Epidermal melanocyte (primary cell): ENCODE measurements at regions not wholly inside any gene's neighbourhood (a gene's known extent, or its start where the extent isn't known, plus 50 kb on each side); places are given as distances from the start of the nearest gene placed in this dataset.
A peak's percentile ranks its signal among the peaks of the same experiment; 100 is the strongest.
"Not testable (repeated sequence)": the region's sequence is repeated elsewhere in the genome, so short reads cannot be mapped to it uniquely, and the experiment has no call there.

Experiments
- DNase-seq: peaks from one replicate; pipeline ENCODE4 v3.0.0; 2011; ENCODE audit warnings: low spot score; ENCODE audit not compliant: insufficient read length

DNA sequence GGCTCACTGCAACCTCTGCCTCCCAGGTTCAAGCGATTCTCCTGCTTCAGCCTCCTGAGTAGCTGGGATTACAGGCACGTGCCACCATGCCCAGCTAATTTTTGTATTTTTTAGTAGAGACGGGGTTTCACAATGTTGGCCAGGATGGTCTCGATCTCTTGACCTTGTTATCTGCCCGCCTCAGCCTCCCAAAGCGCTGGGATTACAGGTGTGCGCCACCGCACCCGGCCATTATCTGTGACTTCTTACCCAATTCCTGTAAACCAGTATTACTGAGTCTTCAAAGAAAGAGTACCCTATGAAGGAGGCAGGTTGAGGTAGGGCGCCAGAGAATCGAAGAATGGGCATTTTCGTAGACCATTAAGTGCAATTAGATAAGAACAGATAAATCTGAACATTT lies 504.8 kb upstream of the CITED2 start:
- DNase-seq, result not testable (repeated sequence)

DNA sequence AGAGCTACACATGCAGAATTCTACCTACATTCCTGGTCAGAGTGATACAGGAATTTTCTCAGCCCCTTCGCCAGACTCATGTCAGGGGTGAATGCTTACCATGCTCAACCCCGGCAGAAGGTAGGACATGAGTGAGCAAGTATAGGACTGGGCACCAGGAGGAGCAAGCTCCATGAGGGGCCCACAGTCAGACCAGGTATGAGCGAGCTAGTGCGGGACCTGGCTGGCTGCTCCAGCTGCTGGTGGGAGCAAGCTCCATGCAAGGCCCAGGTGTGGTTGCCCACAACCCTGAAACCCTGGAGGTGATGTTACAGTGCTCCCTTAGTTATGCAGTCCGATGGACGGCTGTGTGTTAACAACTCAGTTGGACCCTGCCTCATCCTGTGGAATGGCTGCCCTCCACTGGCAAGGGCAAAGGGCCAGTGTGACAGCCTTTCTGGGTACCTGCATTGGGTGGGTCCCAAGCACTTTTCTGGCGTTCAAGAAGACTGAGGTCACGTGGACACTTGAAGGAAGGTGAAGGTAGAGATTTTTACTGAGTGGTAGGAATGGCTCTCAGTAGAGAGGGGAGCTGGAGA lies 503.5 kb upstream of the CITED2 start:
- DNase-seq, result no peak

DNA sequence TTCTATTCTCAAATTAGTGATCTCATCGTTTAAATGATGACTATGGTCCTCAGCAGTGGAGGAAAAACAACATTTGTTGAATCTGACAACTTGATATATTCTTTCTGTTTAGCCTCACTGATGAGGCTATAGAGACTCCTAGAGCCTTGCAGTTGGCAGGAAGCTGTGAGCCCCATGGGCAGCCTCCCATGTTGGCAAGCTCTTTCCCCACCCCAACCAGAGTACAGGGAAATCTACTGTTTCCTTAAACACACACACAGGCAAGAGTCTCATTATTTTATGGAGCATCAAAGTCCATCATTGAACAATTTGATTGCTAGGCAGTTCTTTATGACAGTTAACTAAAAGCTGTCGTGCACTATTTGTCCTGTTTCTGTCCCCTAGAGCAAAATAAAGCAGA lies 498.2 kb upstream of the CITED2 start:
- DNase-seq, result no peak

DNA sequence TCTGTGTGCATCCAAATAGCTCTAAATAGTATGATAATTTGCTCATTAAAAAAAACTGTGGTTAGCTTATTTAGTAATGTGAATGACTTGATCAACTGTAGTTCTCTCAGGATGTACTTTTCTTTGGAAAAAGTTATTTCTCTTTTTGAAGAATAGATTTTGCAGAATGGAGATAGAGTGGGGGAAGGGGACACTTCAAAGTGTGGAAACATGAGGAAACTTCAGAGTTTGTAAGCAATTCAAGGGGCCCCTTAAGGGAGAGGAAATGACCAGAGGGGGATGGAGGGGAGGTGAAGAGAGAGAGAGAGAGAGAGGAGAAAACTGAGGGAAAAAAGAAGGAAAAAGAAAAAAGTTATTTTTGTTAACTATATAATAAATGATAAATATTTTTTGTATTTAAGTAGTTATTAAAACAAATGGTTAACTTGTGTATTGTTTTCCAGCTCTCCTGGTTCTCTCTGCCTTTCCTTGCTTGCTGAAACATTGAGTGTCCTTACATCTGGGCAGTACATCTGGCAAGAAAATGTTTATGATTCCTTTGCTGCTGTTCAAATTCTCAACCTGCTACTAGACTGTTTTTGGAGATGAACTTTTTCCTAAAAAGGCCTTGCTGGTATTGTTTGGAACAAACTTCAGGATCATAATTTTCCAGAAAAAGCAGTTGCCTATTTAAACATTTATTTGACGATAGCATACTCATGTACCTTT lies 497.5 kb upstream of the CITED2 start:
- no peak for DNase-seq

DNA sequence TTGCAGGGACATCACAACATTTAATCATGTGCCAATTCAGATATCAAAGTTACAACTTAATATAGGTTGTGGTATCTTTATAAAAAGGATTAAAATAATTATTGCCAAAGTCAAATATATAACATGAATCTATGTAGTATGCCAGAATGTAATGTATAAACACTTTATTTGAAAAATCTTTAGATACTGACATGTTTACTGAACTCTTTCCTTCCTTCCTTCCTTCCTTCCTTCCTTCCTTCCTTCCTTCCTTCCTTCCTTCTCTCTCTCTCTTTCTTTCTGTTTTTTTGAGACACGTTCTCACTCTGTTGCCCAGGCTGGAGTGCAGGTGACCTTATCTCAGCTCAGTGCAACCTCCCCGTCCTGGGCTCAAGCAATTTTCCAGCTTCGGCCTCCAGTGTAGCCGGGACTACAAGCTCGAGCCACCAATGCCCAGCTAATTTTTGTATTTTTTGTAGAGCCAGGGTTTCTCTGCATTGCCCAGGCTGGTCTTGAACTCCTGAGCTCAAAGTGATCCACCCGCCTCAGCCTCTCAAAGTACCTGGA lies 496.8 kb upstream of the CITED2 start:
- DNase-seq, result no peak

DNA sequence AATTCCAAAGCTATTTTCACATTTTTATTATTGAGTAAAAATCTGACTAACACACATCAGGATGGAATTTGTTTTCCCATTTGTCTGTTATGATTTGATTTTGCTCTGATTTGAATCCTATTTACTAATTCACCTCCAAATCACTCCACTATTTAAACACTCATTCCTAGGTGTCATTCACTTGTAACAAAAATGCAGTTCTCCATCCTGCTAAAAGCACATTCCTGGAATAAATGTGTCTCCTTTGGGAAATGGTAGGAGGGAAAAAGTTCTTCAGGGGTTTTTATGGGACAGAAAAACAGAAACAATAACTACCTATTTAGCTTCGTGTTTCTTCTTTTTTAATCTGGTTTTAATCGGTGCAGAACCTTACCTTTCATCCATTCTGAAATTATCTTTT lies 494.1 kb upstream of the CITED2 start:
- DNase-seq, result no peak

DNA sequence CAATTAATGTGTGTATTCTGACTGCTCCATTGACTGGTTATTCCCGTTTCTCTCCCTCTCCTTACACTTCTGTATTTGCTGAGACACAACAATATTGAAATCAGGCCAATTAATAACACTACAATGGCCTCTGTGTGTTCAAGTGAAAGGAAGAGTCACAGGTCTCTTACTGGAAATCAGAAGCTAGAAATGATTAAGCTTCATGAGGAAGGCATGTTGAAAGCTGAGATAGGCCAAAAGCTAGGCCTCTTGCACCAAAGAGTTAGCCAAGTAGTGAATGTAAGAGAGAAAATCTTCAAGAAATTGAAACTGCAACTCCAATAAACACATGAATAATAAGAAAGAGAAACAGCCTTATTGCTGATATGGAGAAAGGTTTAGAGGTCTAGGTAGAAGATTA lies 489.5 kb upstream of the CITED2 start:
- DNase-seq, result no peak

DNA sequence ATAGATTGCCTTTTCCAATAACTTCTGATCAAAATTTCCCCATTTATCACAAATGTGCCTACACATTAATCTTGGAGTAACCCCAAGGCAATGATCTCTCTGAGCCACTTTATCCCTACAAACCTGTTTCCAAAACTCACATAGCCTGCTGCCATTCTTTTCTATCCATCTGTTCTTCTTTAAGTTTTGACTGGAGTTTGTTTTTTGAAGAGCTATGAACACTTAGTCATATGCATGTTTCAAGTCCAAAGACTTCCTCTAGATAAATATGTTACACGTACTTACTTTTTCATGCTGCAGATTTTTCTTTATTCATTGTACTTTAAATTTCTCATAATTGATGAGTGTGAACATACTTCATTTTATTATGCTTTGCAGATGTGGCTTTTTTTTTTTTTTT lies 488.9 kb upstream of the CITED2 start:
- DNase-seq, result no peak

DNA sequence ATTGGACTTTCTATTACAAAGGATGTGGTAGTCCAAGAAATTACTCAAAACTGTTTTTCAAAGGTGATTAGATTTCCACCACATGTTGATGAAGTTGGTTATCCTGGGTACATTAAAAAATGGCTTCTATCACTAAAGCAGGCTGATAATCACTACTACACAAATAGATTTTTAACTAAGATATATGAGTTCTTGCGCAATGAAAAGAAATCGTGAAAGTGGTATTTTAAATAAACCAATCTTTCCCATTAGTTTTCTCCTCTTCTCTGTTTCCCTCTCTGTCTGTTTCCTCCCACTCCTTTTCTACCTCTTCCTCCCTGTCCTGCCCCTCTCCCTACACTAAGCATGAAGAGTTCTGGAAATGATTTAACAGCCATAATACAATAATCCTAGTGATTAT lies 487.9 kb upstream of the CITED2 start:
- no peak for DNase-seq

DNA sequence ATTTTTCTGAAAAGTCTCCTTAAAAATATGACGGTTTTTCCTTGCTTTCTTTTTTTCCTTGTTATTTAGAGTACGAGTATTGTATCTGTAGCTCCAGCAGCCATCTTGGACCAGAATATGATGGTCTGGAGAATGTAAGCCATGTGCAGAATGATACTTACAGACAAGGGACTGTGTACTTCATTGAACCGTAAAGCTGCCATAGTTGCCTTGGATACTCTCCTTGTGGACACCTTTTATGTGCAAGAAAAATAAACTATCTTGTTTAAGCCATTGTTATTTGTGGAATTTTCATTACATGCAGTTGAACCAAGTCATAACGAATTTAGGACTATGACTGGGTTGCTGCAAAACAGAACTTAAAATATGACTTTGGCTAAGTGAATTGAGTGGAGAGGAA lies 485.8 kb upstream of the CITED2 start:
- DNase-seq, result no peak

DNA sequence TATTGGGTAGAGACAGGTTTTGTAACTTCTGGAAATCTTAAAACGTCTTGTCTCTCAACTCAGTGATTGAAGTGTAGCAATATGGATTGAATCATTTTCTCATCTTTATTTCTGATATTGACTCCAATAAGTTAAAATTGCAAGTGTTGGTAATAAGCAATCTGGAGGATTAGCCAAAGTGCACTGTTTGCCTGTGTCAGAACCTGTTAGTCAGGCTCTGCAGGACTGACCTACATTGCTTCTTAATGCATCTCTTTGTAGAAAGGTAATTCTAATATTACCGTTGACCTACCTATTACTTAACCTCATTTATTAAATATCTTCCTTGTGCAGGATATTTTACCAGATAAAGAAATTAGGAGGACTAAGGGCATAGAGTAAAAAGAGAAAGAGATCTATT lies 484.0 kb upstream of the CITED2 start:
- no peak for DNase-seq

DNA sequence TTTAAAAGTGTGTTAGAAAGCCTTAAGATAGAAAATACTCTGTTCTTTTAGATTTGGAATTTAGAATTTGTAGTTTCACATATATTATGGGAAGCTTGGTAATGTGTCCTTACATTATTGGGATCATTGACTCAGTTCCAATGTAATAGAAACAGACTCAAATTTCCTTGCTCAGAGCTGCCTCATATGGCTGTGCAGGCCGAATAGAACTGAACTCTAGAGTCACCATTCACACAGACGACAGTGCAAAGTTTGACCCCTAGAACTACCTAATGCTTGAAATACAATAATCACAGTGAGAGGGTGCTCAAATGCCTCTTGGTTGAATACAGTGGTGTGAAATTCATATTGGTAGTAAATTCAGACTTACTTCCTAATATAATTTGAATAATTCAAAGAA lies 482.7 kb upstream of the CITED2 start:
- no peak for DNase-seq

DNA sequence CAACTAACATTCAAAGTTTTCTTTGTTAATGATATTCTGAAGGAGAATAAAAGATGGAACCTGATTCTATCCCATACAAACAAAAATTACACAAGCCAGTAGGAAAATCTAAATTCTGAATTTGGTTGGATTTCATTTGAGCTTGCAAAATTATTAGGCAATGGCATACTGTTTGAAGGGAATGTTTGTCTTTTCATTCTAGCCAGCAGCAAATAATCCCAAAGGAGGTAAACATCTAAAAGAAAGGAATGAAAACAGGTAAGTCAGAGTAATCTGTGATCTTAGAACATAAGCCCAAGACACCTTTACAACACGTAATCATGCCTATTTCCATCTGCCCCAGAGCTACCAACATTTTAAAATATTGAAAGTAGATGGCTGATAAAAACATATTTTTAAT lies 482.1 kb upstream of the CITED2 start:
- no peak for DNase-seq

DNA sequence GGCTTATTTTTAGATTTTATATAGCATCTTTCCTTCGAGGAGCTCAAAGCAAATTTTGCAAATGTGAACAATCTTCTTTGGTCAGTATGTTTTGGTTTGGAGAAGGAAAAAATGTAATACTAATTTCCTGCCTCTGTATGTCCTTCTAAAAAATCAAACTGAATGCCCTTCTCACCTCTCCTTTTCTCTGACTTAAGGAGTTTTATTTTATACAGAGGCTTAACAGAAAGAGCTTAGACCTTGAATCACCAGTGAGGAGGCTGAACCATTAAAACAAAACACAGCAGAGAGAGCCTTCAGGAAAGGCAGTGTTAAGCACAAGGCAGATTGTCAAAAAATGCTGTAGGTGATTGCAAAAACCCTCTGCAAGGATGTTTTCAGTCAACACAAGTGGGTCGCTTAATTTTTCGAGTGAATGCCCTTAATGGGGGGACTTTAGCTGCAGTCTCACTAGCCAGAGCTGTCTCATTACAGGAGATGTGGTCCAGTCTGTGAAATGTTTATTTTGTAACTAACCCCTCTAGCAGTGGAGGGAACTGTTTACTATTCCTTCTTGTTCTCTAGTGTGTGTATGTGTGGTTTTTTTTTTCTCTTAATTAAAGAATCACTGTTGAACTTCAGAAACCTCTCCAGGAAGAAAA lies 481.3 kb upstream of the CITED2 start:
- DNase-seq, result no peak

DNA sequence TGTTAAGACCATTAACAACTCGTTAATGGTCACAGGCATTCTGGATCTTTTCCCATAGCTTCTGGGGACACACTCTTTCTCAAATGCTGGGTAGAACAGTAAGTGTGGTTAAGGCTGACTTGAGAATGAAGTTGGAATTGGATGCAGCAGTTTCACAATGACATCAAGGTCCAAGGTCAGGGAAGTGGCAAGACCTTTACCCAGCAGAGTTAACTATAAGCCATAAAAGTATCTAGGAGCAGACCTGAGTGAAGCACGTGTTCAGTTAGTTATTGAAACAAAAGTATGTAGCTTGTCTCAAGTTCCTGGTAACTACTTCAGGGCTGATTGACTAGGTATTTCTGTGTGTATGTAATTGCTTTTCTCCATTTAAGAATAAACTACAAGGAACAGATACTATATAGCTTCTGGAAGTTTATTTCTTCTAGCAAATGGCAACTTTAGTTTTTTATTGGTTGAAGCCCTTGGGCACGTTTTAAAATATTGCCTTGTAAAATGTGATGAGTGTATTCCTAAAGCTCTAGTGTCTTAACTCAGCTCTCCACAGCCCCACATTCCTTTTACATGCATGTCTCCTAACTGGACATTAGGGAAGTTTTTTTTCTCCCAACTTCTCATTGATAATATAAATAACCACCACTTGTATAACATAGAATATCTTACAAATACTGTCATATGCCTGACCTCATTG lies 479.0 kb upstream of the CITED2 start:
- DNase-seq, result peak; percentile 19

DNA sequence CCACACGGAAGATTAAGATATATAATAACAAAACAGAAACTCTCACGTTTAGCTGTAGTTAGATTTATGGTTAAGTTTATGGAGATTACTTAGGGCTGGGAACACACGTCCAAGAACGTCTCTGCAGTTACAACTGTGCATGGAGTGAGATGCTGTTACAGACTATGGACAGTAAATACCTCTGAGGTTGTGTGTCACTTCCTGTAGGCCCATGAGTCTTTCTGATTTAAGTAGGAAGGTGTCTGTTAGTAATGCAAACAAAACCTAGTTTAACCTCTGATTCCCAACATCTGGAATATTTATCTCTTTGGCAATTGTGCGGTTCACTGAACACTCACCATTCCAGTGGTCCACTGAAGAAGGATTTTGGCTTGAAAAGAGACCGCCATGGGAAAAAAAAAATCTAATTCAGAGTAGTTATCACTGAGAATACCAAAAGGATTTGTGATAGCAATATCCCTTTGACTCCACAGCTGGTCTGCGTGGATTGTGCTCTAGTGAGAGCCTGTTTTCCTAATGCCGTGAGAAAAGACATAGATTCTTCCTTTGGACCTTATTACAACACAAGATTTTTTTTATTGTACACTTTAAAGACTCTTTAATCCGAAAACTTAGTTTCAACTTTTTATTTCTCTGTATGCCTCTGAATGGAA lies 478.2 kb upstream of the CITED2 start:
- DNase-seq, result no peak

DNA sequence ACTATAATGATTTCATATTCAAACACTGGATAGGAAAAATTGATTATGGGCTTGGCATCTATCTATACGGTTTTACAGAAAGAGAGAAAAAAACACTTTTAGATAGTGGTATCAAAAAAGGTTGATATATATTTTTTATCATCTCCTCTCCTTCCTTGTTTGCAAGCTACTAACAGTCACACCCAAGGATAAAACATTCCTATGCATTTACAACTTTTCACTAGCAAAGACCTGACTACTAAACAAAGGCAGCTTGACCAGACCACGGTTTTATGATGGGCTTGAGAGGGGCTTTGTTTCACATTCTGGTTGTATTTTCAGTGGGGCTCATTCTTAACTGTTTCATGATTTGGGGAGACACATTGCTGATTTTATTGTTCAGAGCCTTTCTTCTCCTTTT lies 477.6 kb upstream of the CITED2 start:
- no peak for DNase-seq

DNA sequence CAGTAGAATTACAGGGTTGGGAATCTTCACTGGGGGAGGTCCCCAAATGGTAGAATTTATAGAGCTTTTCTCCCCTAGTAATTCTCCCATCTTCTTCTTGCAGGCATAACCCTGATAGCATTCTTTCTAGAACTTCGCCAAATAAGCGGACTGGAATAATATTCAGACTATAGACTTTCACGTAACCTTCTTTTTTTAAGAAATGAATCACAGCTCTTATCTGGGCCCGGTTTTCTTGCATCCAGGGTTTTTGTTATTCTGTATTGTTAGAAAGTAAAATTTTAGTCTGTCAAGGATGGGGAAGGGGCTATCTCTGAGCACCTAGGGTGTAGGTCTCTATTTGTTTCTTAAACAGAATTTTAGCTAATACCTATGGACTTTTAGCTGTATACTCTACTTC lies 476.8 kb upstream of the CITED2 start:
- no peak for DNase-seq

DNA sequence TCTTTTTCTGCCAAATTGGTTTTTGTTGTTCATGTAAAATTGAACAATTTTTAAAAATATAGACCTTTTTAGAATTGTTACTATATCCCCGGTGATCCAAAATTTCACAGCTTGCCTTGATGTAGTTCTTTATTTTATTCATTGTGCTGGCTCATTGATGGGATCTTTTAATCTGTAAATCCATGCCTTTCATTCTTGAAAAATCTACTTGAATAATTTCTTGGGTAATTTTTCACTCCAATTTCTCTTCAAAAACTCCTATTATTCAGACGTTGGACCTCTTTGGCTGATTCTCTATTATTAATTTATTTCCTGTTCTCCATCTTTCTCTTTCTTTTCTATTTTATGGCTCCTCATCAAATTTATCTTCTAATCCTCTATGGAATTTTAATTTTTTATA lies 476.1 kb upstream of the CITED2 start:
- no peak for DNase-seq

DNA sequence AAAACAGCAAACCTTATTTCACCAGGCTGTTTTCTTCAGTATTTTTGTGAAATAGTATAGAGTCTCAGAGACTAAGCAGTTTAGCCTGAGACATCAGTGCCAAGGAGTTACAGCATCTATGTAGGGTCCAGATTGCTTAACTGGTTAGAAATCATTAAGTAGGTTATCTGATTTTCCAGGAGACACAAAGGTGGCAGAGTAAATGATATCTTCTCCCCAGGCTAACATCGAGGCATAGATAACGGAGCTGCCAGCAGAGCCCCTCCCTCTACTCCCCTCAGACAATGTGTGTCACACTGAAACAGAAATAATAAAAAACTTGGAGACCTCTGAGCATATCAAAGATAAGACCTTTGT lies 473.0 kb upstream of the CITED2 start:
- no peak for DNase-seq

DNA sequence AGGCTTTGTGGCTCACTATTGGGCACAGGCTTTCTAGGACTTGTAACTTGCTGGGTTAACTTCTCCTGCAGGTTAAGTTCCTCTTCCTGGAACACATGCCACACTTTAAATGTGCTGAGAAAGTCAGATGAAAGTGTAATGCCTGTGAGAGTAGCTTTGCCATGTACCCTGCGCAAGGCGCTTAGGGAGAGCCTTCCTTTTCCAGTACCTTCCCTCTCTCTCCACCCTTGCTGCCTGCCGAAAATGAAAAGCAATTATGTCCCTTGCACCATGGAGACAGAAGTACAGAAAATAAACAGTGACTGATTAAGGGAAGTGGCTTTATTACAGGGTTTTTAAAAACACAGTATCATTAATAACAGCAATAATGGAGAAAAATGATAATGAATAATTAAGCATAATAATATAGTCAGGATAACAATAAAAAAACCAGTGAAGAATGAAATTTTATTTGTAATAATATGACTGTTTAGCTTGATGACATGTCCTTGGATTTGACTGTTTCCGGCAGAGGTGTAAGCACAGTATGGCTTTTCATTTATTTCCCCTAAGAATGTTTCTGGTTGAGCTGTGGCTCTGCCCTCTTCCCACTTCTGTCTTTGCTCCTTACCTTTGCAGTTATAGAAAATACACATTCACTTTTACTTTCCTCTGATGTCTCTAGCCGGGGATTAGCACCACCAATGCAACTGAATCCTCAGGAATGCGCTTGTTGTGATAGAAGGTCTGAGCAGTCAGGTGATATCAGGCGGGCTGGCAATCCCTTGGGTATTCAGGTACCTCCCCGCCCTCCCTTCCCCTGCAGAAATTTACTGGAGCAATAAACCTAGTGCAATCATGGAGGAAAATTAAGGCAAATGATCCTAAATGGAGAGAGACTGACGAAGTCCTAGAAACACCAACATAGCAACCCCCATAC lies 472.3 kb upstream of the CITED2 start:
- no peak for DNase-seq
